Breast epithelium (tissue), 3 donors: ENCODE measurements at regions not wholly inside any gene's neighbourhood (a gene's known extent, or its start where the extent isn't known, plus 50 kb on each side); places are given as distances from the start of the nearest gene placed in this dataset.

Experiments used
- CTCF ChIP-seq, 3 donors: fragments of 450-650 bp; IDR thresholded peaks; one replicate each; pipeline ENCODE4 v1.5.1; 2016 to 2017; ENCODE audit warnings: antibody characterized with exemption in 3 of 3, mild to moderate bottlenecking in 3 of 3, moderate library complexity in 3 of 3
- POLR2A ChIP-seq: fragments of 450-650 bp; IDR thresholded peaks from one replicate; pipeline ENCODE4 v1.6.1; 2016; ENCODE audit warnings: antibody characterized with exemption, mild to moderate bottlenecking, moderate library complexity
- POLR2AphosphoS5 ChIP-seq, 3 donors: sonication (generic); formaldehyde crosslinking; IDR thresholded peaks; one replicate each; pipeline ENCODE4 v1.6.1; 2017; ENCODE audit warnings: antibody characterized with exemption in 3 of 3

GRCh38 chr2:226172309-226172708 lies 627.3 kb downstream of the IRS1 start:
- TF ChIP-seq CTCF (IDR thresholded peaks at IDR 0.05) = no peak
- TF ChIP-seq POLR2A = no peak
- TF ChIP-seq POLR2AphosphoS5 (IDR thresholded peaks at IDR 0.05) = no peak
